Activated T-cell treated with anti-CD3 and anti-CD28 coated beads, Interleukin-2, amount 50 U/mL, for 72 hours (primary cell): ENCODE measurements at regions not wholly inside any gene's neighbourhood (a gene's known extent, or its start where the extent isn't known, plus 50 kb on each side); places are given as distances from the start of the nearest gene placed in this dataset.

Experiments used
- ATAC-seq, 2 donors: fragments of 150-1000 bp; cut with Tn5 transposase; replicated peaks in 1 of 2; 2 replicates each; pipeline ENCODE4 v1.10.0; 2021; ENCODE audit warnings: moderate library complexity in 2 of 2, mild to moderate bottlenecking in 1 of 2
- DNase-seq, 2 donors: peaks; one replicate each; pipeline ENCODE4 v3.0.0; 2021 to 2022; ENCODE audit warnings: mixed read lengths in 1 of 2
- H3K27ac Mint-ChIP-seq: one replicate; pipeline ENCODE4 v1.8.0; 2022; ENCODE audit warnings: mild to moderate bottlenecking, moderate library complexity, mixed read lengths
- H3K27me3 Mint-ChIP-seq: one replicate; pipeline ENCODE4 v1.8.0; 2022; ENCODE audit warnings: low read depth, mixed read lengths
- H3K36me3 Mint-ChIP-seq, 2 donors: one replicate each; pipeline ENCODE4 v1.8.0; 2022; ENCODE audit warnings: mixed read lengths in 2 of 2, mild to moderate bottlenecking in 1 of 2; ENCODE audit not compliant: insufficient read depth in 2 of 2
- H3K4me1 Mint-ChIP-seq: one replicate; pipeline ENCODE4 v1.8.0; 2022; ENCODE audit warnings: low read depth, mixed read lengths
- H3K4me3 Mint-ChIP-seq, 2 donors: one replicate each; pipeline ENCODE4 v1.8.0; 2022; ENCODE audit warnings: mild to moderate bottlenecking in 2 of 2, mixed read lengths in 2 of 2, moderate library complexity in 2 of 2
- H3K9me3 Mint-ChIP-seq, 2 donors: one replicate each; pipeline ENCODE4 v1.8.0; 2022; ENCODE audit warnings: mixed read lengths in 2 of 2

DNA sequence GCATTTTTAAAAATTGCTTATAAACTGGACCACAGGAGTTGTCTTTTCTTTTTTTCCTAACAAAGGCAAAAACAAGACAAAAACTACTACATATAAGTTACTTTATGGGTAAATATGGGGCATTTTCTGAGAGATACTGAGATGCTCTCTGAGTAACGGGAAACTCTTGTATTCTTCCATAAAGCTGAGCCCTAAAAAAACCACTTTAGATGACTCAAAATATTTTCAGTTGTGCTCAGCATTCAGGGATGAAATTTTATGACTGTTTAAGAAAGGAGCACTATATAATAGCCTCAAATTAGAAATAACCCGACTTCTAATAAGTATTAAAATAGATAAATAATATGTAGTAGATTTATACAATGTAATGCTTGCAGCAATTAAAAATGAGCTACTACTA lies 644.5 kb downstream of the KCTD16 start:
- ATAC-seq, result no peak
- no peaks in the 10 kb centered on the region for H3K4me1 Mint-ChIP-seq
- no peaks in the 10 kb centered on the region for H3K27me3 Mint-ChIP-seq
- DNase-seq, result no peak
- H3K36me3 Mint-ChIP-seq, result no peaks in the 10 kb centered on the region
- H3K9me3 Mint-ChIP-seq, result no peaks in the 10 kb centered on the region
- no peak overlapping the region for H3K27ac Mint-ChIP-seq
- no peak overlapping the region for H3K4me3 Mint-ChIP-seq

DNA sequence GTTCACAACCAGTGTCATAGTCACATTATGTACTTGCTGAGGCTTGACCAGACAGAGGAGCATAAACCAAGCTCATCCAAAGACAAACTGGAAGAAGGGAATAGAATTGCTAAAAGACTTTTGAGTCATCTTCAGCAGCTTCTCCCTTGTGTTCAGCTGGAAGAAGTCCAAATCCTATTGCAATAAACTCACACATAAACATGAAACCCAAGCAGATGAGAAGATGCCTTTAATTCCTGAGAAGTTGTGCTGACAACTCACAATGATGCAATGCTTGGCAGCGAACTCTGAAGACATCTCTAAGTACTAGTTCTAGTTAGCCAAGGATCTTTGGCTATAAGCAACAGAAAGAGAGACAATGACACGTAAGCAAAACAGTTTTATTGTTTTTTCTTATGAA lies 642.1 kb downstream of the KCTD16 start:
- no peak for ATAC-seq
- peaks cover 0 to 2% of the 10 kb centered on the region in 2 donors for H3K36me3 Mint-ChIP-seq
- H3K27me3 Mint-ChIP-seq, result no peaks in the 10 kb centered on the region

DNA sequence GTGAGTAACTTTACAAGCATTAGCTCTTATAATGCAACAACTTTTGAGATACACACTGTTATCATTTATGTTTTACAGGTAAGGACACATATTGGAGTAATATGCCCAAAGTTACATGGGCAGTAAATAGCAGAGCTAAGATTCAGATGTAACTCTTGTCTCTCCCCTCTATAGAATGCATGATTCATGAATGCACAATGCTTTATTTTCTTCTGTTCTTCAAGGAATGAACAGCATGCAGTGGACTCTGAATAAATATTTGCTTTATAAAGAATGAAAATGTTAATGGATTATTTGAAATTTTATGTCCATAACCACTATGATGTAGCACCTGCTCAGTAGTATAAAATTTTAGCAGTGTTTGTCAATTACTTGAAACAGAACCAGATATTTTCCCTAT lies 629.5 kb downstream of the KCTD16 start:
- Mint-ChIP-seq H3K4me3 (no peak overlapping the region), H3K27me3 (no peaks in the 10 kb centered on the region), H3K4me1 (no peaks in the 10 kb centered on the region)

More for the DNA sequence above, 642.1 kb downstream of the KCTD16 start:
- H3K4me3 Mint-ChIP-seq, result no peak overlapping the region
- H3K4me1 Mint-ChIP-seq, result no peaks in the 10 kb centered on the region
- peaks cover 0 to 3% of the 10 kb centered on the region in 2 donors for H3K9me3 Mint-ChIP-seq
- no peak for DNase-seq
- H3K27ac Mint-ChIP-seq, result no peak overlapping the region

DNA sequence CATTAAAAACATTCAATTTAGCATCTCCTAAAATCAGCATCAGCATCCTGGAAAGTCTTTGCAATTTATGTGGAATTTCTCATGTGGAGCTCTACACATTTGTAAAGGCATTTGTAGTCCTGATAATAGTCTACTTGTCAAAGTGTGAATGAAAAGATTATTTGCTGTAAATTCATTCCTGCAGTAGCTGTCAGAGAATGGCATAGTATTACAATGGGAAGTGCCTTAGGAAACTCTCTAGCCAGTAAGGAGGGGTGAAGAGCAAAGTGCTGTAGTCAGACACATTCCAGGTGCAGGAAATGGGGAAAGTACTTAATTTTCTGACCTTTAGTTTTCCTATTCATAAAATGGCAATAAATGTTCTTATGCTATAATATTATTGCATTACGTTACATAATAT lies 627.9 kb downstream of the KCTD16 start:
- Mint-ChIP-seq H3K9me3 (peaks cover 4 to 13% of the 10 kb centered on the region in 2 donors), H3K4me3 (no peak overlapping the region), H3K27ac (no peak overlapping the region), H3K36me3 (no peaks in the 10 kb centered on the region), H3K27me3 (no peaks in the 10 kb centered on the region), H3K4me1 (no peaks in the 10 kb centered on the region)
- ATAC-seq, result no peak
- DNase-seq, result no peak

More for the DNA sequence above, 629.5 kb downstream of the KCTD16 start:
- Mint-ChIP-seq H3K27ac (no peak overlapping the region), H3K9me3 (peaks cover 4 to 6% of the 10 kb centered on the region in 2 donors), H3K36me3 (no peaks in the 10 kb centered on the region)
- no peak for ATAC-seq
- DNase-seq, result no peak

DNA sequence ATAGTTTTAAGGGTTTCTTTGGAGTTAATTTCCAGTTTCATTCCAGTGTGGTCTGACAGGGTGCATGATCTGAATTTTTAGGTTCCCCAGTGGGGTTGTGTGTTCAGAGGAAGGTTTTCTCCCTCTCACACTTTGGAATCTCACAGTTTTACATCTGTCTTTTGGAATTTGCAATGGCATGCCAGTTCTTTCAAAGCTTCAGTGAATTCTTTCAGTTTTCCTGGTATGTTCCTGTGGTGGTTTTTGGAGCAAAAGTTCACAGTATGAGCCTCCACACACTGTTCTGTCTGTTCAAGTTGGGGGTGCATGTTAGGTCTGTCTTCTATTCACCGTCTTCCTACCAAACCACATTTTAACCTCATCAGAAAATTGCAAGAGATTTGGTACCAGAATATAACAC lies 624.2 kb downstream of the KCTD16 start:
- Mint-ChIP-seq H3K27ac (no peak overlapping the region), H3K4me3 (no peak overlapping the region), H3K9me3 (peaks cover 2 to 12% of the 10 kb centered on the region in 2 donors), H3K27me3 (no peaks in the 10 kb centered on the region), H3K4me1 (no peaks in the 10 kb centered on the region), H3K36me3 (no peaks in the 10 kb centered on the region)
- DNase-seq, result no peak
- ATAC-seq, result no peak

DNA sequence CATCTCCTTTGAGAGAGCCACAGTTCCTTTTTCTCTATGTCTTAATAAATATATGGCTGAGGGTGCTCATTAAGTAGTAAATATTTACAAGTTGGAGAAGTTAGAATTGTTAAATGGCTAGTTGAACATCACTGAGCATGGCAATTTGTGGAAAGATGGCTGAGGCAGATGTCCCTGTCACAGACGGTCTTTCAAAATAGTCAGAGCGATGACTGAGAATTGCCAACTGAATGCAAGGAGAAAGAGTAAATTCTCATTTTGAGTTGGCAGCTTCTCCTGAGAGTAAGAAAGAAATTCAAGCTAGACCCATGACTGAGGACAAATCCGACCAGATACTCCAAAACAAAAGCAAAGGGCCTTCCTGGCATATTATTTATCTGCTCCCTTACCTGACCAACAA lies 617.9 kb downstream of the KCTD16 start:
- peaks cover 2 to 8% of the 10 kb centered on the region in 2 donors for H3K9me3 Mint-ChIP-seq
- no peak overlapping the region for H3K27ac Mint-ChIP-seq
- H3K4me1 Mint-ChIP-seq, result no peaks in the 10 kb centered on the region
- H3K27me3 Mint-ChIP-seq, result no peaks in the 10 kb centered on the region
- no peak overlapping the region for H3K4me3 Mint-ChIP-seq
- DNase-seq (no peak), ATAC-seq (no peak)
- no peaks in the 10 kb centered on the region for H3K36me3 Mint-ChIP-seq

DNA sequence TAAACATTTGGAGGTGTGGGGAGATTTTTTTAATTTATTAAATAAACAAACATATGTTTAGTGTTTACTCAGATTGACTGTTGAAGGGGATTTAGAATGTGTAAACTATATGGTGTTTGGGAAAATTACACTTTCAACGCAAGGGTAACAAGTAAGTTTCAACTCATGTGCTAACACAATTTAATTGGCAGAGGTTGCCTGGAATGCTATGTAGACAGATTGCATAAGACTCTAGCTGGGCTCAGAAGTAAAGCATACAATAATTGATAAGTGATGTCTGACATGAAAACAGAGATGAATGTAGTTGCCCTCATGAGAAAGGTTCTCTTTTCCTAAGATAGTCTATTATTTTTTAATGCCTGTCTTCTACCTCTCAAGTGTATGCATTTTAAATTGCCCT lies 617.4 kb downstream of the KCTD16 start:
- H3K27ac Mint-ChIP-seq, result no peak overlapping the region
- no peaks in the 10 kb centered on the region for H3K4me1 Mint-ChIP-seq
- DNase-seq (no peak), ATAC-seq (no peak)
- peaks cover 2 to 8% of the 10 kb centered on the region in 2 donors for H3K9me3 Mint-ChIP-seq
- no peaks in the 10 kb centered on the region for H3K27me3 Mint-ChIP-seq
- H3K36me3 Mint-ChIP-seq, result no peaks in the 10 kb centered on the region
- no peak overlapping the region for H3K4me3 Mint-ChIP-seq

DNA sequence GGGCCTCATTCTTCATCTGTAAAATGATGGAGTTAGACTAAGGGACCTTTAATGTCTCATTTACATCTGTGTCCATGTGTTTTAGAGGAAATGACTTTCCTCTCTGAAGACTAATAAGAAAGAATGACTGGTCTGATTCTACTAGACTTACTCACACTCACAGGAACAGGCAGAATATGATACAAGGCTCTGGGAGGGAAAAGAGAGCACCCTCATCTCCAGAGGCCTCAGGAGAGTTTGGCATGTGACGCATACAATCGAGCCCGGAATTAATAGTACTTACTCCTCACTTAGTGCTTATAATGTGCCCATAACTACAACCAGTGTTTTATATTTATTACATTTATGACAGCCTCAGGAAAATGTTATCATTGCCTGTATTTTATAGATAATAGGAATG lies 608.7 kb downstream of the KCTD16 start:
- Mint-ChIP-seq H3K27ac (no peak overlapping the region), H3K9me3 (peaks cover 9 to 11% of the 10 kb centered on the region in 2 donors), H3K27me3 (no peaks in the 10 kb centered on the region), H3K36me3 (no peaks in the 10 kb centered on the region), H3K4me3 (no peak overlapping the region), H3K4me1 (no peaks in the 10 kb centered on the region)
- DNase-seq, result no peak
- no peak for ATAC-seq

DNA sequence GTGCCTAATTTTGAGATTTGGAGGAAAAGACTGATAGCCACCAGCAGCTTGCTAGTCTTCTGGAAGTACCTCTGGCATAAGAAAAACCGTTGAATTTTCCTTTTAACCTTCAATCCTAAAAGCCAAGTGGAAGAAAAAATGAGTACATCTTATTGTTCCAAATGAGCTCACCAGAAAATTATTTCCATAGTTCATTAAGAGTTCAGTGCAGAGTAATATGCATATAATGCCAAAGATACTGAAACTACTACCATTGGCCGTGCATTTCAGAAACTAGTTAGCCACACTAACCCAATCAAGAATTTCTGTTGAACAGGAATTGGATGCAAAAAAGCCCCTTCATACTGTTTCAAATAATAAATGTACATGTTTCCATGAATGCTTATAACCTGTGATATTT lies 607.9 kb downstream of the KCTD16 start:
- Mint-ChIP-seq H3K27ac (no peak overlapping the region), H3K4me3 (no peak overlapping the region), H3K4me1 (no peaks in the 10 kb centered on the region), H3K27me3 (no peaks in the 10 kb centered on the region), H3K36me3 (no peaks in the 10 kb centered on the region), H3K9me3 (peaks cover 8 to 9% of the 10 kb centered on the region in 2 donors)
- ATAC-seq (no peak), DNase-seq (no peak)

DNA sequence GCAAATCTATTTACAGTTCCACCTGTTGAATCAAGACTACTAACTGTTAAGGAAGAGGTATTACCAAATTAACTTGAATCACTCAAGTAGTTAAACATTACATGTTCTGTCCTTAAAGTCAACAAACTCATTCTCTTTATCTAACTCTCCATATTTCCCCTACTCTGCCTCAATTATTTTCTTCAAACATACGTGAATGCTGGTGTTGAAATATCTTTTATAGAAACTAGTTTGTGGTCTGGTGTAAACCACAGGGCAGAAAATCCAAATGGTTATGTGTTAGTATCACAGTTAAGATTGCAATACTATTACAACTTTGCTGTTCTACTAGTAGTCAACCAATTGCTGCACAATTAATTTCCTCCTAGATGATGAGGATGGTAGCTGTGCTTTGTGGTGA lies 603.5 kb downstream of the KCTD16 start:
- no peak for DNase-seq
- Mint-ChIP-seq H3K4me3 (no peak overlapping the region), H3K36me3 (no peaks in the 10 kb centered on the region), H3K4me1 (no peaks in the 10 kb centered on the region), H3K27me3 (no peaks in the 10 kb centered on the region), H3K27ac (no peak overlapping the region), H3K9me3 (peaks cover 0 to 3% of the 10 kb centered on the region in 2 donors)
- no peak for ATAC-seq

DNA sequence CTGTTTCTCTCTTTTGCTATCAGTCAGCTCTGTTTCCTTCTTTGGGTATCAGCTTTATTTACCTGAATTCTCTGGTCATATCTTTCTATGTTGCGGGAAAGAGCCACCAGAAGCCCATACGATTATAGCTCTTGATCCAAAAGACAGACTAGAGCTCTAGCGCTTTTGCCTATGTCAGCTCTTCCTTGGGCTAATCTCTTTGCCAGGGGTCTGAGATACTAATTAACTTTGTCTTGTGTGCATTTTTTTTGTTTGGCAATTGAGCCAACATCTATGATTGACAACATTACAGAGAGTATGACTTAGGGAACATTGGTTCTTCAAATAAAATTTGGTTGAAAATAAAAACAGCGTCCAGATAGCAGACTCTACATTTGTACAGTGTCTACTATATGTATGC lies 603.0 kb downstream of the KCTD16 start:
- Mint-ChIP-seq H3K9me3 (peaks cover 0 to 3% of the 10 kb centered on the region in 2 donors), H3K4me1 (no peaks in the 10 kb centered on the region), H3K36me3 (no peaks in the 10 kb centered on the region), H3K27me3 (no peaks in the 10 kb centered on the region), H3K4me3 (no peak overlapping the region), H3K27ac (no peak overlapping the region)
- ATAC-seq (no peak), DNase-seq (no peak)

DNA sequence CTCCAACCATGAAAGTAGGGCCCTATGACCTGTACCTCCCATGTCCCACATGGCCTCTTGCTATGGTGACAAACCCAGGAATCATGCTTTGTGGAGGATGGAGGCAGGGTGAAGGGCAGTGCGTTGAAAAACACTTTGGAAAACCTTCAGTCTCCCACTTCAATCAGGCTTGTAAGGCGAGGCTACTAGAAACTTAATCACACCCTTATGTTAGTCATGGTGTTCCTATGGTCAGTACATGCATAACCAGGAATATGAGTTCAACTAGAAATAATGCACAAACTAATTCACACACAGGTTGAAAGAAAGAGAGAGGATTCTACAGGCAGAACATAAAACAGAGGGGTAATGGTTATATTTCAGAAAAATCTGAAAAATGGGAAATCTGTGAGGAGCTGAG lies 601.1 kb downstream of the KCTD16 start:
- DNase-seq (no peak), ATAC-seq (no peak)
- Mint-ChIP-seq H3K4me3 (no peak overlapping the region), H3K36me3 (no peaks in the 10 kb centered on the region), H3K4me1 (no peaks in the 10 kb centered on the region), H3K9me3 (peaks cover 0 to 5% of the 10 kb centered on the region in 2 donors), H3K27ac (no peak overlapping the region), H3K27me3 (no peaks in the 10 kb centered on the region)

DNA sequence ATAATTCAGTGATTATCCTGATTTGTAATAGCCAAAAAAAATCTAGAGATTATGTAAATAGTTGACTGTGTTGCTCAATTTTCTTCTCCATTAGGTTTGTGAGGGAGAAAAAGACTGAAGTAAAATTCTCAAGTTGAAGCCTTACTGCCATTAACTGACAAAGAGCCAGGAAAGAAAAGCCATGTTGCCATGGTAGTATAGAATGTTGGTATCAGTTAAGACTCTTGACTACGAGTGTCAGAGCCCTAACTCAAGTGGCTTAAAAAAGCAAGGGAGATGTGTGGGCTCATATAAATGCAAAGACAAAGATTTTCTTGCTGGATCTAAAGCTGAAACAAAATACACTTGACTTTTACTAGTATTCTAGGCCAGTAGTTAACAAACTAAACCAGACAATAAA lies 571.7 kb downstream of the KCTD16 start:
- Mint-ChIP-seq H3K27me3 (no peaks in the 10 kb centered on the region), H3K9me3 (peaks cover 1 to 17% of the 10 kb centered on the region in 2 donors), H3K4me1 (no peaks in the 10 kb centered on the region), H3K36me3 (peaks cover 0 to 1% of the 10 kb centered on the region in 2 donors), H3K27ac (no peak overlapping the region), H3K4me3 (no peak overlapping the region)
- ATAC-seq (no peak), DNase-seq (no peak)

DNA sequence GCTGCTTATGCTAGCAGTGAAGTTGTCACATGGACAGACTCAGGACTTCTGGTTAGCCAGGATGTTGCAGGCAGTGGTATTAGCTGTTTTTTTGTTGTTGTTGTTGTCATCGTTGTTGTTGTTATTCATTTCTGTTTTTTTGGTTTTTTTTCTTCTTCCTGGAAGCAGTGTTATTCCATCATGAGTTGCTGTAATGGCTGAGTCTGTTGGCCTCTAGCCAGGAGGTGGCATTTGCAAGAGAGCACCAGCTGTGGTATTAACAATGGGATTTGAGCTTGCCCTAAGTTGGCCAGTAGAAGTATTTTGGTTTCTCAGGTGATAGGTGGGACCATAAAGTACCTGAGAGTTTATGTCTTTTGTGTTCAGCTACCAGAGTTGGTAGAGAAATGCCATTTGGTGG lies 561.1 kb downstream of the KCTD16 start:
- Mint-ChIP-seq H3K36me3 (no peaks in the 10 kb centered on the region), H3K27me3 (no peaks in the 10 kb centered on the region), H3K4me3 (no peak overlapping the region), H3K9me3 (peaks cover 12 to 27% of the 10 kb centered on the region in 2 donors), H3K4me1 (no peaks in the 10 kb centered on the region), H3K27ac (no peak overlapping the region)
- DNase-seq, result no peak
- ATAC-seq, result no peak
